HG03135 (cell line): ENCODE measurements at regions not wholly inside any gene's neighbourhood (a gene's known extent, or its start where the extent isn't known, plus 50 kb on each side); places are given as distances from the start of the nearest gene placed in this dataset.
A peak's percentile ranks its signal among the peaks of the same experiment; 100 is the strongest.
"Not testable (repeated sequence)": the region's sequence is repeated elsewhere in the genome, so short reads cannot be mapped to it uniquely, and the experiment has no call there.

Source experiments
- ATAC-seq: cut with Tn5 transposase; IDR thresholded peaks from one replicate; pipeline ENCODE4 v1.9.1; 2021; ENCODE audit warnings: mild to moderate bottlenecking, moderate library complexity; ENCODE audit not compliant: unreplicated experiment

- ATAC-seq = not testable (repeated sequence)
Measured at GRCh38 chr2:166744117-166744516, 144.2 kb upstream of the XIRP2 start.

GRCh38 chr2:166743482-166743881, 144.8 kb upstream of the XIRP2 start:
- not testable (repeated sequence) for ATAC-seq

GRCh38 chr2:166727095-166727494, 161.2 kb upstream of the XIRP2 start:
- peak; percentile 100 for ATAC-seq

GRCh38 chr2:166725927-166726924, 162.1 kb upstream of the XIRP2 start:
- ATAC-seq = peak; percentile 4

GRCh38 chr2:166716968-166717367, 171.3 kb upstream of the XIRP2 start:
- no peak for ATAC-seq

- no peak for ATAC-seq
Measured at GRCh38 chr2:166700079-166700478, 188.2 kb upstream of the XIRP2 start.

- ATAC-seq = no peak
Measured at GRCh38 chr2:166695154-166695553, 193.1 kb upstream of the XIRP2 start.

GRCh38 chr2:166686057-166686456, 192.0 kb upstream of the SCN7A start:
- not testable (repeated sequence) for ATAC-seq

GRCh38 chr2:166677996-166678395, 183.9 kb upstream of the SCN7A start:
- no peak for ATAC-seq

GRCh38 chr2:166676716-166677115, 182.7 kb upstream of the SCN7A start:
- ATAC-seq = no peak

- no peak for ATAC-seq
Measured at GRCh38 chr2:166675553-166675952, 181.5 kb upstream of the SCN7A start.

- no peak for ATAC-seq
Measured at GRCh38 chr2:166673986-166674385, 179.9 kb upstream of the SCN7A start.

- ATAC-seq = no peak
Measured at GRCh38 chr2:166671801-166672200, 177.8 kb upstream of the SCN7A start.

GRCh38 chr2:166671235-166671634, 177.2 kb upstream of the SCN7A start:
- ATAC-seq = no peak

- ATAC-seq = no peak
Measured at GRCh38 chr2:166665991-166666940, 172.2 kb upstream of the SCN7A start.

GRCh38 chr2:166661824-166662223, 167.8 kb upstream of the SCN7A start:
- no peak for ATAC-seq

- no peak for ATAC-seq
Measured at GRCh38 chr2:166661391-166661790, 167.3 kb upstream of the SCN7A start.

- ATAC-seq = no peak
Measured at GRCh38 chr2:166658901-166659300, 164.9 kb upstream of the SCN7A start.

- ATAC-seq = no peak
Measured at GRCh38 chr2:166653185-166653813, 159.2 kb upstream of the SCN7A start.

- no peak for ATAC-seq
Measured at GRCh38 chr2:166651991-166652390, 157.9 kb upstream of the SCN7A start.
